Right kidney (tissue), 1 donor: ENCODE measurements at regions not wholly inside any gene's neighbourhood (a gene's known extent, or its start where the extent isn't known, plus 50 kb on each side); places are given as distances from the start of the nearest gene placed in this dataset.

Source experiments
- DNase-seq: peaks from one replicate; pipeline ENCODE4 v3.0.0-alpha.2; 2016

DNA sequence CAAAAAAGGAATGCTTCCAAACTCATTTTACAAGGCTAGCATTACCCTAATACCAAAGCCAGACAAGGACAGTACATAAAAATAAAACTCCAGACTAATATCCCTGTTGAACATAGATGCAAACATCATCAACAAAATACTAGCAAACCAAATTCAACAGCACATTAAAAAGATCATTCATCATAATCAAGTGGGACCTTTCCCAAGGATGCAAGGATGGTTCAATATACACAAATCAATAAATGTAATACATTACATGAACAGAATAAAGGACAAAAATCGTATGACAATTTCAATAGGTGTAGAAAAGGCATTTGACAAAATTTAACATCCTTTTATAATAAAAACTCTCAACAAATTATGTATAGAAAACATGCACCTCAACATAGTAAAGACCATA lies 66.6 kb upstream of the CNR1 start:
- no peak for DNase-seq

DNA sequence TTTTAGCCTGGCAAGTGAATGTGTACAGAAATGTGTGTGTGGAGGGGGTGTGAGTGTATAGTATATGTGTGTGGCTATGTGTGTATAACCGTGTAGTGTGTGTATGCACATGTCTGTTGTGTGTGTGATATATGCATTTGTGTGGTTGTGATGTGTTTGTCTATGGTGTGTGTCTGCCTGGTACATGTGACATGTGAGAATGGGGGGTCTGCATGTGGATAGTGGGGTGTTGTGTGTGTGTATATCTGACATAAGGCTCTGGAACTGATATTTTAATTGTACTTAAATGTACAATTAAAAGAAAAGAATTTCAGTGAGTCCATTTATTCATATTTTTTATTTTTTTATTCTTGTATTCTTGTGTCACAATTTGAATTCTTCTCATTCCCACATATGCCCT lies 57.2 kb upstream of the CNR1 start:
- no peak for DNase-seq

DNA sequence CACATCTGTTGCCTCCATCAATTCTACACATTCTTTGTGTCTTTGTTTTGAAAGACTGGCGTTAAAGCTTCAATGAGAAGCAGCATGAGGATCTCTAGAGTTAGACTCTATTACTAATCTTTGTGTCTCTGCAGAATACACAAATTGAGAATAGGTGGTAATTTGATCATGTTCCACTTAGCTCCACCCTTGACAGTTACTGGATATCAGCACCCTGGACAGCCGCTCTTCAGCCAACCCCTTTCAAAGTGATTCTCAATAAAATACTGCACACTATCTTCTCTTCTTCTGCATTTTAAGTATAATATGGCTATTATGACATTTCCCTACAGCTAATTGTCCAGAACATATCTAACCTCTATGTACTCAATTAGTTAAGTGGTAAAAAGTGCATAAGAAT lies 54.3 kb upstream of the CNR1 start:
- peak; percentile 8 for DNase-seq

DNA sequence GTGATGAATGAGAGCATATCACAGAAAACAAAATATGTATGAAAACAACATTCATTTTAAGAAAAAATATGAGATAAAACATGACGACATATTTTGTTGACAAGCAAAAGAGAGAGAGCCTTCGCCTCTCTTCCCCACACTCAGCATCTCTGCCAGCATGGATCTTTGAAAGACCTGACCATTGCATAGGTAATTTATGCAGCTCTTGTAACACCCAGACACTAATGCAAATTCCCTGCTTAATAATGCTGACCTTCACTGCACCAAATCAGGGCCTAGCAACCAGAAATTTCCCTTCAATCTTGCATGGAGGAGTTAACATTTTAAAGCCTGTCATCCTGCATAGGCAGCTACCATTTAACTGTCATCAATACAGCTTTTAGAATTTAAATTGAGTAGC lies 50.0 kb upstream of the CNR1 start:
- DNase-seq, result no peak
